Activated CD8-positive, alpha-beta memory T cell treated with anti-CD3 and anti-CD28 coated beads, Interleukin-2, amount 50 U/mL, for 24 hours (primary cell): ENCODE measurements at regions not wholly inside any gene's neighbourhood (a gene's known extent, or its start where the extent isn't known, plus 50 kb on each side); places are given as distances from the start of the nearest gene placed in this dataset.
"Not testable (repeated sequence)": the region's sequence is repeated elsewhere in the genome, so short reads cannot be mapped to it uniquely, and the experiment has no call there.

Experiments
- DNase-seq: peaks from one replicate; pipeline ENCODE4 v3.0.0-alpha.2; 2020; ENCODE audit errors: extremely low read depth

GRCh38 chr2:146602856-146603255 lies 1242.0 kb upstream of the ACVR2A start:
- no peak for DNase-seq

GRCh38 chr2:146602383-146602782 lies 1242.4 kb upstream of the ACVR2A start:
- DNase-seq: no peak

- DNase-seq: no peak
Observed at GRCh38 chr2:146598791-146599190, 1246.0 kb upstream of the ACVR2A start.

DNA sequence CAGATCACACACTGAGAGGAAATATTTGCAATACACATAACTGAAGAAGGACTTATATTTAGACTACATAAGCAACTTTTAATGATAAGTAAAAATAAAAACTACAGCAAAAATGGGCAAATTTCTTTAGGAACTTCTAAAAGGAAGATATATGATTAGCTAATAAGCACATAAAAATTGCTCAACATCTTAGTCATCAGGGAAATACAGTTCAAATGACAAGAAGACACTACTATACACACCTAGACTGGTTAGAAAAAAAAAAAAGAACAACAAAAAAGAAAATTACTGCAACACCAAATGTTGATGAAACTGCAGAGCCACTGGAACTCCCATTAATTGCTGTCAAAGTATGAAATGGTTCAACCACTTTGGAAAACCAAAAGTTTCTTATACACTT lies 1247.5 kb upstream of the ACVR2A start:
- no peak for DNase-seq

DNA sequence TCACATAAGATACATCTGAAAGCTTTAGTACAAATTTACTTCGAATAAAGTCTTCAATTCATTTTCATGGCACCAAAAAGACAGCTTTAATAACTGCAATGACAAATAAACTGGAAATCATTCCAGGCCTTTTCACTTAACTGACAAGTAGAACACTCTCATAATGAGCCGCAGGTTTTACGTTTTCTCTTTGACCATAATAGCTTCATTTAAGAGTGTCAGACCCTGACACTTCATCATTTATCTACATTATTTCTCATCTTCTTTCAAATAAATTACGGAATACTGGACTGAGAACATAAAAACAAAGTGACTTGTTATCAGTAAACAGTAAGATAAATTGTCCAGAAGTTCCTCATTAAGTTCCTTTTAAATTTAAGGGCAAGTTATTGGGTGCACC lies 1252.9 kb upstream of the ACVR2A start:
- DNase-seq: no peak

DNA sequence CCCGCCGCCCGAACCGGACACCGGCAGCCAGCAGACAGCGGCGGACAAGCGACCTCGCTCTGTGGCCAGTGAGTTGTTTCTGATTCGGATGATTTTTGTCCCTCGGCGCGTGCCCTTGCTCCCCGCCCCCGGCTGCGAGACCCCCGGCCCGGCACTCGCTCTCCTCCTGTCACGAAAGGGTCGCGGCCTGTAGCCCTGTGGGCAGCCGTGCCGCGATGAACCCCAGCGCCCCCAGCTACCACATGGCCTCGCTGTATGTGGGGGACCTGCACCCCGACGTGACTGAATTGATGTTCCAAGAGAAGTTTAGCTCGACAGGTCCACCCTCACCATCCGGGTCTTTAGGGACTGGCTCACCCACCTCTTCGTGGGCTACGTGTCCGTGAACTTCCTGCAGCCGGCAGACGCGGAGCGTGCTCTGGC lies 1257.5 kb upstream of the ACVR2A start:
- no peak for DNase-seq

- no peak for DNase-seq
Observed at GRCh38 chr2:146584316-146584715, 1260.5 kb upstream of the ACVR2A start.

DNA sequence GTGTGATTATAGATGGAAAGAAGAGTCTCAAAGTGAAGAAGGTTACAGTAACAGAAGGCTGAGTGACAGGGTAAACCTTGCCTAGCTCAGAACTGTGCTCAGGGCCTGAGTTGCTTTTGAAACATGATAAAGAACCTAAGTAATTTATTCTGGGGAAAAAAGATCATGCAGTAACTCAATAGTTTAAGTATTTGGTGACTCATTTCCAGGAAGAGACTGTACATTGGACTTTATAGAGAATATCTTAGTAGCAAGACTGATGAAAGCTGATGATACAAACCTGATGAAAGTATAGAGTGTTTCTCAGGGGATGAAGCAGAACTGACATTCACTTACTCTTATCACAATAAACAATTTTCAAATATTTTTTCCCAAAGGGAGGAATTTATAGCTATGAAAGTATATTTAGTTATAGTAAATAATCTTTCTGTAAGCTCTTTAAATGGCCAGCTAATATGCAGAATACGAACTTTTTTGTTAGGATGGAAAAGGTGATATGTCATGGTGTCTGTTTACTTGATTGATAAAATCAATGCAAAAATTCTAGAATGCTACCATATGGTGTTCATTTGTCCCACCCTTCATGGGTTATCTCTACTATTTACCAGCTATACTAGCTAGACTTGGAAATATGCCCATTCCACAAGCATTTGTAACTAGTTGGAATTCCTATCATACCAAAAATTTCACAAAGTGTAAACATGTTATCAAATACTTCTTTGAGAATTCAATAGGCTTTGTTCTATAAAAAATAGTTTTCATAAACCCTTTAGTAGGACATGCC lies 1265.5 kb upstream of the ACVR2A start:
- DNase-seq: no peak

DNA sequence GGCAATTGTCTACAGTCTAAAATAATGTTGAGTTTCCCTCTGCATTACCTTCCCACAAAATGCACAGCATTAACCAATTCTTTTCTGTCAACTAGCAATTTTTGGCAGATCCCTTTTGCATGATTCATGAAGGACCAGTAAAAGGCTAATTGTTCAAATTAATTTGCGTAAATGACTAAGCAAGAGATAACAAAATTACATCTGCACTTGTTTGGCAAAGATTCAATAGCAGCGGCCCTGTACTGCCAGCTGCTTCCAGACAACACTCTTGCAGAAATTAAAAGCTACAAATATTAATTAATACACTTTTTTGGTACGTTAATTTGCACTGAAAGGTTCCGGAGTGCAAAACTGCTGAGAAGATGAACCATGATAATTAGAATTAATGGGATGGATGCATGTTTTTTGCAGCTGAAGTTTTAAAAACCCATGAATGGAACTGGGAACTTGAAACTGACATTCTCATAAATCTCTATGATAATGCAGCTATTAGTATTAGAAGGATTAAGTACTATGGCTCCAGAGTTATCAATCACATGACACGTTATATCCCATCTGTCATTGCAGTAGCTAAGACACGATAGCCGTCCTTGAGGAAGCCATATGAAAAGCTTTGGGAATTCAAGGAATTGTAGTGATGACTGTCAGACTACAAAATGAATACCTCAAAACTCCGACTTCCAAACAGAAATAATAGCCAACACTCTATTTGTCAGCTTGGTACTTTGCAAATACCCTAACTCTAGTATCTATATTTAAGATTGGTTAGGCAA lies 1268.3 kb upstream of the ACVR2A start:
- no peak for DNase-seq

GRCh38 chr2:146572598-146572997 lies 1272.2 kb upstream of the ACVR2A start:
- DNase-seq: no peak

DNA sequence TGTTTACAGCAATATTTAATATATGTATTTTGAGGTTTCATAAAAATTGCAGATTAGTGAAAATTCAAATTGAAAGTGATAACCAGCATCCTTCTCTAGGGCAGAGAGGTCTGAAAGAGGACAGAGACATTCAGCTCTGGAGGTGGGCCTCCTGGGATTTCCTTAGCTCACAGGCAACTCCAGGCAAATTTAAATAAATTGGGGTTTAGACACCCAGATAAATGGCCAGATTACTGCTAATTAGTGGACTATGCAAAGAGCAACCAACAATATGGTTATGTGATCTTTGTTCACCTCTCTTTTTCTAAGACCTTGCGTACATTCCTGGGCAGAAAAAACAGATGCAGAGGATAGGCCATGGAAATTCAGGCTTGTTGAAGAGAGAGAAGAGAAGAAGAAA lies 1282.8 kb upstream of the ACVR2A start:
- DNase-seq: no peak

DNA sequence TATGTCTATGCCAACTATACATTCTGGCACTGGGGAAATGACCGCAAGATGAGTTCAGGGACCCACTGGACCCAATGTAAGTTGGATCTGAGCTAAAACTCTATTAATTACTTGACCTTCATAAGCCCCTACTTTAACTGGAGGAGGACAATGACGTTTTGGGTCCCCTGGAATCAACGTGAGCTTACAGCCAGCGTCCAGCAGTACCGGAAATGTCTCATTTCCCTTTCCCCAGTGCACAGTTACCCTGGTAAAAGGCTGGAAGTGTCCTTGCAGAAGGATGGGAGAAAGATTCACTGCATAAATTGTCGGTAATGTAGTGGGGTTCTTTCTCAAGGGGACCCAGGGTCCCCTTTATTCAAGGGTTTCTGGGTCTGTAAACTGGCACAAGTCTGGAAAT lies 1297.6 kb upstream of the ACVR2A start:
- DNase-seq: no peak

- no peak for DNase-seq
Observed at GRCh38 chr2:146544701-146545100, 1300.1 kb upstream of the ACVR2A start.

- DNase-seq: no peak
Observed at GRCh38 chr2:146541896-146542295, 1302.9 kb upstream of the ACVR2A start.

GRCh38 chr2:146540271-146540932 lies 1304.4 kb upstream of the ACVR2A start:
- no peak for DNase-seq

- not testable (repeated sequence) for DNase-seq
Observed at GRCh38 chr2:146539739-146540138, 1305.1 kb upstream of the ACVR2A start.

- no peak for DNase-seq
Observed at GRCh38 chr2:146537477-146537876, 1307.4 kb upstream of the ACVR2A start.

- DNase-seq: no peak
Observed at GRCh38 chr2:146532509-146533147, 1312.2 kb upstream of the ACVR2A start.

DNA sequence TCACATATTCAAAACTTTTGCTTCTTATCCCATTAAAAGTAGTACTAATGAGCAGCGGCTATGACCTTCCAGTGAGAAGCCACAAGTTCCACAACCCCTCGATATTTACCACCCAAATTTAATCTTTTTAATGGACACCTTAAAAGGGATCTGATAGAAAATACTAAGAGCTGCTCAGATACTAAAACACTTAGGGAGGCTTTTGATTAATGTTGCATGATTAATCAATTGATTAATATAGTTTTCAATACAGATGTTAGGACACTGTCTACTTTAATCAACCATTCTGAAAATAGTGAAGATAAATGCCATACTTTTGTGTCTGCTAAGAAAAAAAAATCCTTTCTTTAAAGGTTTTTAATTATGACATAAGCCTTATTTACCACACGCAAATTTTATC lies 1312.8 kb upstream of the ACVR2A start:
- DNase-seq: no peak

GRCh38 chr2:146530886-146531285 lies 1313.9 kb upstream of the ACVR2A start:
- no peak for DNase-seq

- no peak for DNase-seq
Observed at GRCh38 chr2:146527166-146527565, 1317.7 kb upstream of the ACVR2A start.

- no peak for DNase-seq
Observed at GRCh38 chr2:146523196-146523595, 1321.6 kb upstream of the ACVR2A start.
